H9 (cell line): ENCODE measurements at regions not wholly inside any gene's neighbourhood (a gene's known extent, or its start where the extent isn't known, plus 50 kb on each side); places are given as distances from the start of the nearest gene placed in this dataset.

ENCODE experiments used
- DNase-seq: peaks from one replicate; pipeline ENCODE4 v3.0.0-alpha.2; 2017
- H2AFZ ChIP-seq: one replicate; pipeline ENCODE4 v1.6.1; 2013; ENCODE audit warnings: mild to moderate bottlenecking, low read length, control low read depth, moderate library complexity
- H2AK5ac ChIP-seq: 2 replicates; pipeline ENCODE4 v1.6.1; 2013; ENCODE audit warnings: low read length, control low read depth, mixed read lengths; ENCODE audit not compliant: insufficient read length
- H2BK120ac ChIP-seq: one replicate; pipeline ENCODE4 v1.6.1; 2013; ENCODE audit warnings: low read depth, mild to moderate bottlenecking, low read length, control low read depth, inconsistent platforms; ENCODE audit not compliant: poor library complexity, severe bottlenecking
- H2BK12ac ChIP-seq: 2 replicates; pipeline ENCODE4 v1.6.1; 2013; ENCODE audit warnings: low read length, control low read depth, mixed read lengths, low read depth; ENCODE audit not compliant: insufficient read length
- H2BK15ac ChIP-seq: 2 replicates; pipeline ENCODE4 v1.6.1; 2013; ENCODE audit warnings: low read depth, low read length, control low read depth
- H2BK20ac ChIP-seq: one replicate; pipeline ENCODE4 v1.6.1; 2013; ENCODE audit warnings: low read depth, mild to moderate bottlenecking, low read length, control low read depth, inconsistent platforms; ENCODE audit not compliant: poor library complexity, severe bottlenecking
- H2BK5ac ChIP-seq: 2 replicates; pipeline ENCODE4 v1.6.1; 2013; ENCODE audit warnings: low read length, control low read depth, mixed read lengths; ENCODE audit not compliant: insufficient read length
- H3K14ac ChIP-seq: 2 replicates; pipeline ENCODE4 v1.6.1; 2013; ENCODE audit warnings: low read length, control low read depth; ENCODE audit not compliant: insufficient read depth
- H3K18ac ChIP-seq: 2 replicates; pipeline ENCODE4 v1.6.1; 2013; ENCODE audit warnings: low read depth, mild to moderate bottlenecking, mixed read lengths, low read length, control low read depth; ENCODE audit not compliant: insufficient read length
- H3K23ac ChIP-seq: 2 replicates; pipeline ENCODE4 v1.6.1; 2013; ENCODE audit warnings: low read length, control low read depth, mixed read lengths, low read depth; ENCODE audit not compliant: insufficient read length
- H3K23me2 ChIP-seq: 2 replicates; pipeline ENCODE4 v1.6.1; 2013; ENCODE audit warnings: low read depth, mild to moderate bottlenecking, mixed read lengths, low read length, control low read depth; ENCODE audit not compliant: insufficient read length, poor library complexity, severe bottlenecking
- H3K27ac ChIP-seq: 2 replicates; pipeline ENCODE4 v1.5.1; 2013; ENCODE audit warnings: low read length, control low read depth, mixed read lengths, low read depth; ENCODE audit not compliant: insufficient read length
- H3K27me3 ChIP-seq: 2 replicates; pipeline ENCODE4 v1.6.1; 2013; ENCODE audit warnings: low read length, control low read depth, inconsistent platforms; ENCODE audit not compliant: insufficient read depth
- H3K4ac ChIP-seq: 2 replicates; pipeline ENCODE4 v1.6.1; 2013; ENCODE audit warnings: low read depth, mild to moderate bottlenecking, control low read depth, inconsistent platforms, low read length, moderate library complexity
- H3K4me1 ChIP-seq: 2 replicates; pipeline ENCODE4 v1.6.1; 2013; ENCODE audit warnings: low read length, control low read depth, inconsistent platforms; ENCODE audit not compliant: insufficient read depth
- H3K4me2 ChIP-seq: 2 replicates; pipeline ENCODE4 v1.6.1; 2013; ENCODE audit warnings: low read length, control low read depth, mixed read lengths; ENCODE audit not compliant: insufficient read length, insufficient read depth
- H3K56ac ChIP-seq: 2 replicates; pipeline ENCODE4 v1.6.1; 2013; ENCODE audit warnings: low read depth, mild to moderate bottlenecking, mixed read lengths, low read length, control low read depth; ENCODE audit not compliant: insufficient read length
- H3K79me1 ChIP-seq: 2 replicates; pipeline ENCODE4 v1.6.1; 2013; ENCODE audit warnings: low read depth, mild to moderate bottlenecking, moderate library complexity, low read length, control low read depth, inconsistent platforms; ENCODE audit not compliant: insufficient read depth, poor library complexity, severe bottlenecking
- H3K79me2 ChIP-seq: 2 replicates; pipeline ENCODE4 v1.6.1; 2013; ENCODE audit warnings: low read length, control low read depth, inconsistent platforms; ENCODE audit not compliant: insufficient read depth
- H3K9ac ChIP-seq: 2 replicates; pipeline ENCODE4 v1.6.1; 2013; ENCODE audit warnings: low read length, control low read depth, mixed read lengths; ENCODE audit not compliant: insufficient read length; ENCODE audit errors: extremely low read depth
- H3K9me3 ChIP-seq: one replicate; pipeline ENCODE4 v1.6.1; 2013; ENCODE audit warnings: low read depth, low read length, inconsistent platforms; ENCODE audit not compliant: control insufficient read depth
- H3T11ph ChIP-seq: one replicate; pipeline ENCODE4 v1.6.1; 2013; ENCODE audit warnings: mild to moderate bottlenecking, low read length, control low read depth, inconsistent platforms
- H4K20me1 ChIP-seq: one replicate; pipeline ENCODE4 v1.6.1; 2013; ENCODE audit not compliant: control insufficient read depth, insufficient read length, insufficient read depth
- H4K5ac ChIP-seq: 2 replicates; pipeline ENCODE4 v1.6.1; 2013; ENCODE audit warnings: low read depth, mild to moderate bottlenecking, mixed read lengths, low read length, control low read depth; ENCODE audit not compliant: insufficient read length
- H4K8ac ChIP-seq: replicated peaks from 2 replicates; pipeline ENCODE4 v1.6.1; 2013; ENCODE audit warnings: low read length, control low read depth, mixed read lengths, low read depth; ENCODE audit not compliant: insufficient read length
- H4K91ac ChIP-seq: 2 replicates; pipeline ENCODE4 v1.6.1; 2013; ENCODE audit warnings: low read depth, mild to moderate bottlenecking, moderate library complexity, mixed read lengths, low read length, control low read depth; ENCODE audit not compliant: insufficient read length
- H3K27ac Mint-ChIP-seq, 3 experiments: 2 replicates in 2 of 3; 3 replicates in 1 of 3; pipeline ENCODE4 v1.8.0; 2020 to 2021; ENCODE audit warnings: mixed read lengths in 3 of 3, mild to moderate bottlenecking in 1 of 3, moderate library complexity in 1 of 3
- H3K27me3 Mint-ChIP-seq: 2 replicates; pipeline ENCODE4 v1.8.0; 2021; ENCODE audit warnings: low read depth, mild to moderate bottlenecking, moderate library complexity, mixed read lengths
- H3K36me3 Mint-ChIP-seq, 3 experiments: 2 replicates in 2 of 3; 3 replicates in 1 of 3; pipeline ENCODE4 v1.8.0; 2020 to 2021; ENCODE audit warnings: low read depth in 3 of 3, mixed read lengths in 3 of 3; ENCODE audit not compliant: insufficient read depth in 1 of 3
- H3K4me1 Mint-ChIP-seq, 2 experiments: 2 replicates each; pipeline ENCODE4 v1.8.0; 2020; ENCODE audit warnings: mixed read lengths in 2 of 2
- H3K4me3 Mint-ChIP-seq, 2 experiments: 2 replicates in 1 of 2; 3 replicates in 1 of 2; pipeline ENCODE4 v1.8.0; 2020 to 2021; ENCODE audit warnings: mild to moderate bottlenecking in 2 of 2, mixed read lengths in 2 of 2, moderate library complexity in 1 of 2
- H3K9me3 Mint-ChIP-seq, 2 experiments: 2 replicates in 1 of 2; 3 replicates in 1 of 2; pipeline ENCODE4 v1.8.0; 2020; ENCODE audit warnings: mild to moderate bottlenecking in 2 of 2, mixed read lengths in 2 of 2, moderate library complexity in 1 of 2
- CTCF ChIP-seq: fragments of 200-600 bp; sonication (generic); conservative IDR thresholded peaks from 3 replicates; pipeline ENCODE4 v1.8.0; 2021; ENCODE audit warnings: antibody characterized with exemption, mild to moderate bottlenecking
- WGBS: extraction: QIAGEN DNeasy Blood & Tissue Kit; methylation state at CpG from one replicate; pipeline ENCODE4 v1.1.7; 2013; ENCODE audit warnings: missing lambda C conversion rate, low lambda C conversion rate, mixed read lengths; ENCODE audit not compliant: insufficient read length; ENCODE audit errors: extremely low coverage; 5-methylcytosine and 5-hydroxymethylcytosine counted together

GRCh38 chr6:148105695-148106094 is 236.9 kb upstream of the SASH1 start:
- Mint-ChIP-seq H3K9me3 (no peaks in the 10 kb centered on the region), H3K36me3 (no peaks in the 10 kb centered on the region), H3K27me3 (no peaks in the 10 kb centered on the region), H3K27ac (0 out of 7 replicates have a peak overlapping the region, but pooled peaks of 1 of the 3 experiments have one; percentile 2), H3K4me1 (peaks cover 4 to 5% of the 10 kb centered on the region in 2 experiments), H3K4me3 (no peak overlapping the region)
- Histone ChIP-seq H3K79me1 (no peaks in the 10 kb centered on the region), H2BK12ac (no peak overlapping the region), H3K27ac (no peak overlapping the region), H4K20me1 (no peaks in the 10 kb centered on the region), H4K5ac (no peak overlapping the region), H2BK20ac (no peak overlapping the region), H2AK5ac (no peak overlapping the region), H2BK15ac (no peak overlapping the region), H3K4me1 (no peaks in the 10 kb centered on the region), H3K56ac (no peak overlapping the region), H3K4me2 (no peak overlapping the region), H2BK120ac (no peak overlapping the region), H3K14ac (no peak overlapping the region), H3K18ac (no peak overlapping the region), H3T11ph (no peak overlapping the region), H3K4ac (no peak overlapping the region), H3K23ac (no peak overlapping the region), H3K23me2 (no peaks in the 10 kb centered on the region), H2BK5ac (no peak overlapping the region), H4K8ac (no peak overlapping the region), H3K79me2 (no peaks in the 10 kb centered on the region), H4K91ac (no peak overlapping the region), H3K27me3 (no peaks in the 10 kb centered on the region), H2AFZ (no peak overlapping the region), H3K9ac (no peak overlapping the region), H3K9me3 (no peaks in the 10 kb centered on the region)
- no peak for DNase-seq
- WGBS: no CpG with 5 or more reads among the region's 1 CpG
- 0 out of 3 replicates have a peak, but pooled peaks have one; percentile 23 for TF ChIP-seq CTCF
